T-helper 22 cell (primary cell): ENCODE measurements at regions not wholly inside any gene's neighbourhood (a gene's known extent, or its start where the extent isn't known, plus 50 kb on each side); places are given as distances from the start of the nearest gene placed in this dataset.

Experiments
- DNase-seq: peaks from one replicate; pipeline ENCODE4 v3.0.0-alpha.2; 2020; ENCODE audit warnings: low read depth

GRCh38 chrX:42946544-42947194 lies 168.7 kb upstream of the PPP1R2C start:
- DNase-seq = peak; percentile 28

GRCh38 chrX:42948723-42949657 lies 171.0 kb upstream of the PPP1R2C start:
- peak; percentile 53 for DNase-seq

- no peak for DNase-seq
Observed at GRCh38 chrX:42951747-42952146, 173.8 kb upstream of the PPP1R2C start.

GRCh38 chrX:42952621-42953020 lies 174.7 kb upstream of the PPP1R2C start:
- no peak for DNase-seq

- no peak for DNase-seq
Observed at GRCh38 chrX:42954880-42955279, 176.9 kb upstream of the PPP1R2C start.

GRCh38 chrX:42955349-42955748 lies 177.4 kb upstream of the PPP1R2C start:
- DNase-seq = no peak

GRCh38 chrX:42967681-42968300 lies 189.8 kb upstream of the PPP1R2C start:
- no peak for DNase-seq

- DNase-seq = no peak
Observed at GRCh38 chrX:42973321-42973720, 195.4 kb upstream of the PPP1R2C start.

- DNase-seq = no peak
Observed at GRCh38 chrX:42975906-42976305, 197.9 kb upstream of the PPP1R2C start.

GRCh38 chrX:42976746-42977366 lies 198.9 kb upstream of the PPP1R2C start:
- no peak for DNase-seq

- DNase-seq = no peak
Observed at GRCh38 chrX:42978655-42979379, 200.9 kb upstream of the PPP1R2C start.

- DNase-seq = no peak
Observed at GRCh38 chrX:42988700-42989099, 210.7 kb upstream of the PPP1R2C start.

GRCh38 chrX:42992199-42992943 lies 214.4 kb upstream of the PPP1R2C start:
- DNase-seq = no peak

GRCh38 chrX:42996861-42997260 lies 218.9 kb upstream of the PPP1R2C start:
- no peak for DNase-seq

GRCh38 chrX:43000121-43000520 lies 222.2 kb upstream of the PPP1R2C start:
- no peak for DNase-seq

GRCh38 chrX:43002526-43003203 lies 224.7 kb upstream of the PPP1R2C start:
- DNase-seq = no peak

GRCh38 chrX:43003204-43003565 lies 225.2 kb upstream of the PPP1R2C start:
- no peak for DNase-seq

GRCh38 chrX:43003939-43004338 lies 226.0 kb upstream of the PPP1R2C start:
- DNase-seq = no peak

GRCh38 chrX:43005561-43005960 lies 227.6 kb upstream of the PPP1R2C start:
- DNase-seq = no peak

GRCh38 chrX:43008356-43008755 lies 230.4 kb upstream of the PPP1R2C start:
- no peak for DNase-seq

GRCh38 chrX:43016021-43016420 lies 238.1 kb upstream of the PPP1R2C start:
- DNase-seq = no peak
